WI38 (cell line): ENCODE measurements at regions not wholly inside any gene's neighbourhood (a gene's known extent, or its start where the extent isn't known, plus 50 kb on each side); places are given as distances from the start of the nearest gene placed in this dataset.

Experiments
- H3K4me3 ChIP-seq: 2 replicates; pipeline ENCODE4 v1.5.1; 2011; ENCODE audit warnings: low read depth, mild to moderate bottlenecking, control low read depth, low read length
- TF ChIP-seq, protein P1 (sequence below): IDR thresholded peaks from 2 replicates; pipeline ENCODE4 v1.5.1; 2012; ENCODE audit warnings: low read depth, mild to moderate bottlenecking, control low read depth, low read length

DNA sequence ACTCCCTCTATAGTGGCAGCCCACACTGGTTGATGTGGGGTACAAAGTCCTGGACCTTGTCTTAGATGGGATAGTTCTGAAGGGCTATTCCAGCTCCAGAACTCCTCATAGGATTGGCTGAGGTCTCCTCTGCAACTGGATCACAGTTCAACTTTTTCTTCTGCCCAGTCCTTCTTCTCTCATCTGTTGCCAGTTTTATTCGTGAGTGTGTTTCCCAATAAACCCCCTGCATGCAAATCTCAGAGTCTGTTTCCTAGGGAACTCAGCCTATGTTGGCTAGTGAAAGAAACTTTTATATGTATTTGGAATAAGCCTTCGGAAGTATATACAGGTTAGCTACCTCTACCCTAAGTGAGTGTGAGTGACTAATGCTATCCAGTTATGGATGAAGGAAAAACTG is 823.4 kb downstream of the SLC4A3 start:
- no peak overlapping the region for H3K4me3 ChIP-seq
- TF ChIP-seq, protein P1, sequence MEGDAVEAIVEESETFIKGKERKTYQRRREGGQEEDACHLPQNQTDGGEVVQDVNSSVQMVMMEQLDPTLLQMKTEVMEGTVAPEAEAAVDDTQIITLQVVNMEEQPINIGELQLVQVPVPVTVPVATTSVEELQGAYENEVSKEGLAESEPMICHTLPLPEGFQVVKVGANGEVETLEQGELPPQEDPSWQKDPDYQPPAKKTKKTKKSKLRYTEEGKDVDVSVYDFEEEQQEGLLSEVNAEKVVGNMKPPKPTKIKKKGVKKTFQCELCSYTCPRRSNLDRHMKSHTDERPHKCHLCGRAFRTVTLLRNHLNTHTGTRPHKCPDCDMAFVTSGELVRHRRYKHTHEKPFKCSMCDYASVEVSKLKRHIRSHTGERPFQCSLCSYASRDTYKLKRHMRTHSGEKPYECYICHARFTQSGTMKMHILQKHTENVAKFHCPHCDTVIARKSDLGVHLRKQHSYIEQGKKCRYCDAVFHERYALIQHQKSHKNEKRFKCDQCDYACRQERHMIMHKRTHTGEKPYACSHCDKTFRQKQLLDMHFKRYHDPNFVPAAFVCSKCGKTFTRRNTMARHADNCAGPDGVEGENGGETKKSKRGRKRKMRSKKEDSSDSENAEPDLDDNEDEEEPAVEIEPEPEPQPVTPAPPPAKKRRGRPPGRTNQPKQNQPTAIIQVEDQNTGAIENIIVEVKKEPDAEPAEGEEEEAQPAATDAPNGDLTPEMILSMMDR: no peak

DNA sequence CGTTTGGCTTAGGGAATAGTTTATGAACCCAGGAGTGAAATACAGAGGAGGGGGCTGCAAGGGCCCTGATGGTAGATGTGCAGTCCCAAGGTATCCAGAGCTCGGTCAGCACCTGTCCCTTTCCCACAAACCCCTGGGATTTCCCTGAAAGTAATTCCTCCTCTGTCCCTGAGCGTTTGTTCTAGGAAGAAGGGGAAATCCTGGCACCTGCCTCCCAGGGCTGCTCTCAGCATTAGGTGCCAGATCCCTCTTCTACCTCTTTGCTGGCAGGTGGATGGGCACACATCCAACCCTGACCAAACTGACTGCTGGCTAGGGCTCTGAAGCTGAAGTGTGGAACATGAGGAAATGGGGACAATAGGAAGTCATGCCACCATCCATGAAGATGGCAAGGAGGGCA is 824.0 kb downstream of the SLC4A3 start:
- TF ChIP-seq, protein P1: no peak
- no peak overlapping the region for H3K4me3 ChIP-seq

DNA sequence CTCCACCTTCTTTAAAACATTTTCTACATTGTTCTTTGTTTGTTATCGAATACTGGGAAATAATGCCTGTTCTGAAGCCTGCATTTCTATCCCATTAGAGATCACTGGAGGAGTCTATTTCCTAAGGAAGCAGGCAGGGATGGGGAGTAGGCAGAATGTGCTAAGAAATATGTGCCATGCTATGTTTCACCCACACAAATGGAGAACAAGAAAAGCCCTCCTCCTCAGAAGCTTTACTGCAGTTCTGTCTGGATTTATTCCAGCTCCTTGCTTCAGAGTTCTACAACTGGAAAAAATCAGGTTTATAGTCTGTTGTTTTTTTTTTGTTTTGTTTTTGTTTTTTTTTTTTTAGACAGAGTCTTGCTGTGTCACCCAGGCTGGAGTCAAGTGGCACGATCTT is 825.1 kb downstream of the SLC4A3 start:
- TF ChIP-seq, protein P1: no peak
- no peak overlapping the region for H3K4me3 ChIP-seq

DNA sequence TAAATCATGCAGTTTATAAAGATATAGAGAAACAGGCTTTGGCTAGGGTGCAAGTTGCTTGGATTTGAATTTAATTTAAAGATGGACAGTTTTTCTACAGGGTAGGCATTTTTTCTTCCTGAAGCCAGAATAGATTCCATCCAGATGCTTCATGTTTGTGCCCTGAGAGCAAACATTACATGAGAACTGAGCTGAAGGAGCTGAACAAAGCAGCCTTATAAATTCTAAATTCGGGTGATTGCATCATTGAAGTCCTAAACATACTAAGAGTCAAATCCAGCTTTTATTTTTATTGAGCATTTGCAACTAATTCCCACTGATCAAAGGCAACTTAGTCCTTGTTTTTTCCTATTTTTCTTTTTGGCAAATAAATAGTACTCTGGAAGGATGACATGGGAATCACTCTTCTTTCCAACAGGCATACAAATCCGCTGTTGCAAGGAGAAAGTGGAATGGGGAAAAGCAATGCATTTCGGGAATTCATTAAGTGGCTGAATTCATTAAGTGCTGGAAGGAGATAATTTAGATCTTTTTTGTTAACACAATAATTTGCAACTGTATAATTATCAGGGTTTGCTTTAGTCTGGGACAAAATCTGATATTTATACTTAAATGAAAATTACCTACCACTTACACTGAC is 828.0 kb downstream of the SLC4A3 start:
- TF ChIP-seq, protein P1: no peak
- no peak overlapping the region for H3K4me3 ChIP-seq

DNA sequence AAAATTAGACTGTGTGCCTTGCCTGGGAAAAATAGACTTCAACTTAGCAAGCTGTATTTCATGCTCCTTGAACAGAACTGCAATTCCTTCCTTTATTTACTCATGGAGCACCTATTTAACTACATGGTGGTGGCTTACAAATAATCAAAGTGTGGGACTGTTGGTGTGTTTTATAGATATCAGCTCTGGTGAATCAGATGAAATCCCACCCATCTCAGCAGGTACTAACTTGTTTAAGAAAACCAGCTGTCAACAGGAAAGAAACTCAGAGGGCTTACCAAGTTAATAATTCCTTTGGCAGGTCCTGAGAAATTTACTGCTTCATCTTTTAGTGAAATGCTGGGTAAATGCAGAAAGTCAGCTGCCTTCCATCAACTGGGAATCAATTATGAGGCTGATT is 830.6 kb downstream of the SLC4A3 start:
- H3K4me3 ChIP-seq: no peak overlapping the region
- TF ChIP-seq, protein P1: no peak

DNA sequence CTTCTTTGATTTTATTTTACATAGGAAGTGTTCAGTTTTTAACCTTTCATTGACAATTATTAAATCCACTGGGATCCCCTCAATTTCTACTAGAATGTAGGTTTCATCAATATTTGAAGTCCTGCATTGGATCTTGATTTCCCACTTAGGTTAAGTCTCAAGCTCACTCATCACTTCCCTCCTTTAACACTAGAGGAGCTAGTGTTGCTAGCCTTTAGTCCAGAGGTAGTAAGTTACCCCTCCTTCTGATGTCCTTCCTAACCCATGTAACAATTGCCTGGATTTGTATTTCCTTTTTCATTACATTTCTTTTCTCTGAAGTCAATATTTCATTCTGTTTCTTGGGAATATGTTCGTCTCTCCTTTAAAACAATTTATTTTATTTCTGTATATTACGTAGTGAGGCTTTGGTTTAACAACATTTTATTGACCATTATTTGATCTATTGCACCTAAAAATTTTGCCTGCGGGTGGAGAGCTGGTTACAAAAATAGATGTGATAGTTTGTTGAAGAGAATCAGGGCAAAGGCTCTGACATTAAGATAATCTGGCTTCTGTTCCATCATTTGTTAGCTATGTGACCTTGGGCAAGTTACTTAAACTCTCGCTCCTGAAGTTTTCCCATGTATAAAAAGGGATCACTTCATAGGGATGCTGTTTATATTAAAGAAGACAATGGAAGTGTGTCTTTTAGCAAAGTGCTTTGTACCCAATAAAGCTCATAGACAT is 833.0 kb downstream of the SLC4A3 start:
- TF ChIP-seq, protein P1: no peak
- H3K4me3 ChIP-seq: no peak overlapping the region

DNA sequence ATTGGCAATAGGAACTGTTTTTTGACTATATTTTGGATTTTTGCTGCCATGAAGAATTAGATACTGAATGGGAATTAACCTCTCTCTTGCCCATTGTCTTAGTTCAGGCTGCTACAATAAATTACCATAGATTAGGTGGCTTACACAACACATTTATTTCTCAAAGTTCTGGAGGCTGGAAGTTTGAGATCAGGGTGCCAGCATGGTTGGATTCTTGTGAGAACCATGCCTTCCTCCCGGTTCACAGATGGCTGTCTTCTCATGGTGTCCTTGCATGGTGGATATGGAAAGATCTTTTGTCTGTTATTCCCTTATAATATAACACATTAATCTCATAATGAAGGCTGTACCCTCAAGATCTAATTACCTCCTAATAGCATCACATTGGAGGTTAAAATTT is 836.4 kb downstream of the SLC4A3 start:
- H3K4me3 ChIP-seq: no peak overlapping the region
- TF ChIP-seq, protein P1: no peak
